CD4-positive, alpha-beta T cell (primary cell): ENCODE measurements at regions not wholly inside any gene's neighbourhood (a gene's known extent, or its start where the extent isn't known, plus 50 kb on each side); places are given as distances from the start of the nearest gene placed in this dataset.

Source experiments
- ATAC-seq: fragments of 200-7000 bp; cut with Tn5 transposase; one replicate; pipeline ENCODE4 v1.10.0; 2022; ENCODE audit warnings: mild to moderate bottlenecking; ENCODE audit not compliant: poor library complexity
- CTCF ChIA-PET: fragments of 350-600 bp; sonication (Branson Sonifier 250); formaldehyde crosslinking; loops from one replicate; lab custom pipeline; 2021; ENCODE audit warnings: antibody characterized with exemption, inconsistent platforms; lab: Charles Lee
- POLR2A ChIA-PET: fragments of 350-600 bp; sonication (Branson Sonifier 250); formaldehyde crosslinking; loops from one replicate; lab custom pipeline; 2021; ENCODE audit warnings: antibody characterized with exemption, inconsistent platforms; lab: Charles Lee
- DNase-seq, 14 experiments: peaks; one replicate each; pipeline ENCODE4 v3.0.0-alpha.2; 2013 to 2020; ENCODE audit warnings: mixed read lengths in 2 of 14
- H3K27ac ChIP-seq, 2 donors: one replicate each; pipeline versions ENCODE4 v1.5.1 to v1.7.0; 2013; ENCODE audit warnings: low read length in 2 of 2, low read depth in 1 of 2, mild to moderate bottlenecking in 1 of 2
- H3K27me3 ChIP-seq, 2 experiments: 1 replicate in 1 of 2; 2 replicates in 1 of 2; pipeline versions ENCODE4 v1.6.1 to v1.7.0; 2013; ENCODE audit warnings: low read length in 2 of 2, control low read depth in 1 of 2, mild to moderate bottlenecking in 1 of 2, moderate library complexity in 1 of 2; ENCODE audit not compliant: insufficient read depth in 2 of 2, control insufficient read depth in 1 of 2
- H3K36me3 ChIP-seq: one replicate; pipeline ENCODE4 v1.6.1; 2013; ENCODE audit warnings: low read length, control low read depth; ENCODE audit not compliant: insufficient read depth
- H3K4me1 ChIP-seq: one replicate; pipeline ENCODE4 v1.6.1; 2013; ENCODE audit warnings: low read length, control low read depth; ENCODE audit not compliant: insufficient read depth
- H3K4me3 ChIP-seq: one replicate; pipeline ENCODE4 v1.5.1; 2013; ENCODE audit warnings: mild to moderate bottlenecking, low read length, moderate library complexity
- H3K9me3 ChIP-seq, 2 experiments: 1 replicate in 1 of 2; 2 replicates in 1 of 2; pipeline versions ENCODE4 v1.6.1 to v1.7.0; 2013; ENCODE audit warnings: low read length in 2 of 2, mild to moderate bottlenecking in 2 of 2, control low read depth in 1 of 2, moderate library complexity in 1 of 2; ENCODE audit not compliant: control insufficient read depth in 1 of 2, insufficient read depth in 1 of 2
- H3K27ac Mint-ChIP-seq: one replicate; pipeline ENCODE4 v1.8.0; 2020; ENCODE audit warnings: mixed read lengths
- H3K27me3 Mint-ChIP-seq: one replicate; pipeline ENCODE4 v1.8.0; 2021; ENCODE audit warnings: mixed read lengths
- H3K36me3 Mint-ChIP-seq: one replicate; pipeline ENCODE4 v1.8.0; 2021; ENCODE audit warnings: low read depth, mixed read lengths
- H3K4me1 Mint-ChIP-seq: one replicate; pipeline ENCODE4 v1.8.0; 2021; ENCODE audit warnings: low read depth, mixed read lengths
- H3K4me3 Mint-ChIP-seq: one replicate; pipeline ENCODE4 v1.8.0; 2020; ENCODE audit warnings: mild to moderate bottlenecking, mixed read lengths
- H3K9me3 Mint-ChIP-seq: one replicate; pipeline ENCODE4 v1.8.0; 2020; ENCODE audit warnings: mixed read lengths
- CTCF ChIP-seq: fragments of 200-600 bp; IDR thresholded peaks from one replicate; pipeline ENCODE4 v1.8.0; 2022; ENCODE audit warnings: antibody characterized with exemption, mild to moderate bottlenecking
- intact Hi-C, 2 experiments: fragments of 100-400 bp; cut with DNase I in 1 of 2; cut with micrococcal nuclease in 1 of 2; formaldehyde crosslinking; loops; one replicate each; pipeline versions ENCODE4 v1.15.1 to v1.9.0; 2023 to 2025; cut with DNase I, micrococcal nuclease

GRCh38 chr20:57831326-57831992 is 121.6 kb upstream of the PMEPA1 start:
- ATAC-seq = no peak
- CTCF ChIA-PET = no interaction called here
- H3K4me3 Mint-ChIP-seq = no peak overlapping the region
- POLR2A ChIA-PET = no interaction called here
- H3K4me3 ChIP-seq = no peak overlapping the region
- TF ChIP-seq CTCF = no peak
- H3K27me3 ChIP-seq = no peaks in the 10 kb centered on the region
- no peaks in the 10 kb centered on the region for H3K36me3 Mint-ChIP-seq
- H3K9me3 Mint-ChIP-seq = no peaks in the 10 kb centered on the region
- no peaks in the 10 kb centered on the region for H3K9me3 ChIP-seq
- no peak overlapping the region for H3K27ac Mint-ChIP-seq
- H3K36me3 ChIP-seq = no peaks in the 10 kb centered on the region
- intact Hi-C loops = no loop called here
- no peaks in the 10 kb centered on the region for H3K27me3 Mint-ChIP-seq
- no peaks in the 10 kb centered on the region for H3K4me1 Mint-ChIP-seq
- H3K27ac ChIP-seq = no peak overlapping the region
- no peaks in the 10 kb centered on the region for H3K4me1 ChIP-seq
- DNase-seq = no peak

GRCh38 chr20:57830515-57830895 is 120.7 kb upstream of the PMEPA1 start:
- H3K36me3 ChIP-seq = no peaks in the 10 kb centered on the region
- Mint-ChIP-seq H3K27me3 (no peaks in the 10 kb centered on the region), H3K4me1 (no peaks in the 10 kb centered on the region), H3K27ac (no peak overlapping the region), H3K36me3 (no peaks in the 10 kb centered on the region), H3K9me3 (no peaks in the 10 kb centered on the region), H3K4me3 (no peak overlapping the region)
- no peak overlapping the region for H3K27ac ChIP-seq
- POLR2A ChIA-PET = no interaction called here
- DNase-seq = no peak
- no peak for TF ChIP-seq CTCF
- CTCF ChIA-PET = no interaction called here
- no peaks in the 10 kb centered on the region for H3K4me1 ChIP-seq
- intact Hi-C loops = no loop called here
- no peak for ATAC-seq
- no peak overlapping the region for H3K4me3 ChIP-seq
- H3K9me3 ChIP-seq = no peaks in the 10 kb centered on the region
- no peaks in the 10 kb centered on the region for H3K27me3 ChIP-seq

GRCh38 chr20:57829805-57830514 is 120.1 kb upstream of the PMEPA1 start:
- no peak for TF ChIP-seq CTCF
- no peak for DNase-seq
- no peak overlapping the region for H3K27ac ChIP-seq
- H3K36me3 ChIP-seq = no peaks in the 10 kb centered on the region
- H3K27me3 ChIP-seq = no peaks in the 10 kb centered on the region
- no peaks in the 10 kb centered on the region for H3K9me3 Mint-ChIP-seq
- CTCF ChIA-PET = no interaction called here
- H3K4me3 Mint-ChIP-seq = no peak overlapping the region
- no peaks in the 10 kb centered on the region for H3K36me3 Mint-ChIP-seq
- no peaks in the 10 kb centered on the region for H3K4me1 Mint-ChIP-seq
- H3K4me1 ChIP-seq = no peaks in the 10 kb centered on the region
- no peaks in the 10 kb centered on the region for H3K9me3 ChIP-seq
- no peak overlapping the region for H3K4me3 ChIP-seq
- ATAC-seq = no peak
- no peaks in the 10 kb centered on the region for H3K27me3 Mint-ChIP-seq
- intact Hi-C loops = no loop called here
- H3K27ac Mint-ChIP-seq = no peak overlapping the region
- POLR2A ChIA-PET = no interaction called here
